ENCODE measurements at regions not wholly inside any gene's neighbourhood (a gene's known extent, or its start where the extent isn't known, plus 50 kb on each side); places are given as distances from the start of the nearest gene placed in this dataset.
"Not testable (repeated sequence)": the region's sequence is repeated elsewhere in the genome, so short reads cannot be mapped to it uniquely, and the experiment has no call there.

- WGBS (ENCODE audit: insufficient coverage): 83% methylated on average over 1 of the region's 3 CpGs
- Histone ChIP-seq H3K27me3 (ENCODE audit: control insufficient read depth, insufficient read depth, low read length) (peaks cover 2% of the 10 kb centered on the region), H3K36me3 (ENCODE audit: control insufficient read depth, insufficient read depth, low read length) (no peaks in the 10 kb centered on the region), H3K4me3 (ENCODE audit: low read depth, low read length) (no peak overlapping the region), H3K4me1 (ENCODE audit: control insufficient read depth, insufficient read depth, low read length) (peaks cover 25% of the 10 kb centered on the region), H3K9me3 (ENCODE audit: control insufficient read depth, insufficient read depth, low read length) (no peaks in the 10 kb centered on the region), H3K27ac (ENCODE audit: low read depth, low read length) (no peak overlapping the region)
- no peak for DNase-seq (ENCODE audit: low read depth in 4 of 6, low spot score in 6 of 6)
Observed at GRCh38 chr2:16101196-16101595, 160.8 kb downstream of the MYCN start.

GRCh38 chr2:16100006-16100405 is 159.7 kb downstream of the MYCN start:
- Histone ChIP-seq H3K4me1 (ENCODE audit: control insufficient read depth, insufficient read depth, low read length) (peaks cover 15% of the 10 kb centered on the region), H3K27ac (ENCODE audit: low read depth, low read length) (no peak overlapping the region), H3K9me3 (ENCODE audit: control insufficient read depth, insufficient read depth, low read length) (no peaks in the 10 kb centered on the region), H3K36me3 (ENCODE audit: control insufficient read depth, insufficient read depth, low read length) (no peaks in the 10 kb centered on the region), H3K27me3 (ENCODE audit: control insufficient read depth, insufficient read depth, low read length) (peaks cover 2% of the 10 kb centered on the region), H3K4me3 (ENCODE audit: low read depth, low read length) (no peak overlapping the region)
- WGBS (ENCODE audit: insufficient coverage): no CpG with 5 or more reads among the region's 1 CpG
- DNase-seq (ENCODE audit: low read depth in 4 of 6, low spot score in 6 of 6): no peak

- no peak overlapping the region for H3K27ac ChIP-seq (ENCODE audit: low read depth, low read length)
- H3K9me3 ChIP-seq (ENCODE audit: control insufficient read depth, insufficient read depth, low read length): no peaks in the 10 kb centered on the region
- 88% methylated on average over 1 of the region's 2 CpGs for WGBS (ENCODE audit: insufficient coverage)
- H3K27me3 ChIP-seq (ENCODE audit: control insufficient read depth, insufficient read depth, low read length): peaks cover 6% of the 10 kb centered on the region
- H3K4me1 ChIP-seq (ENCODE audit: control insufficient read depth, insufficient read depth, low read length): peaks cover 16% of the 10 kb centered on the region
- no peak overlapping the region for H3K4me3 ChIP-seq (ENCODE audit: low read depth, low read length)
- no peaks in the 10 kb centered on the region for H3K36me3 ChIP-seq (ENCODE audit: control insufficient read depth, insufficient read depth, low read length)
- DNase-seq (ENCODE audit: low read depth in 4 of 6, low spot score in 6 of 6): no peak
Observed at GRCh38 chr2:16099326-16099725, 159.0 kb downstream of the MYCN start.

GRCh38 chr2:16096962-16097361 is 156.6 kb downstream of the MYCN start:
- H3K27me3 ChIP-seq (ENCODE audit: control insufficient read depth, insufficient read depth, low read length): peaks cover 5% of the 10 kb centered on the region
- DNase-seq (ENCODE audit: low read depth in 4 of 6, low spot score in 6 of 6): no peak
- H3K4me1 ChIP-seq (ENCODE audit: control insufficient read depth, insufficient read depth, low read length): peaks cover 14% of the 10 kb centered on the region
- WGBS (ENCODE audit: insufficient coverage): 90% methylated on average over 2 of the region's 4 CpGs
- no peaks in the 10 kb centered on the region for H3K9me3 ChIP-seq (ENCODE audit: control insufficient read depth, insufficient read depth, low read length)
- H3K27ac ChIP-seq (ENCODE audit: low read depth, low read length): no peak overlapping the region
- H3K4me3 ChIP-seq (ENCODE audit: low read depth, low read length): no peak overlapping the region
- no peaks in the 10 kb centered on the region for H3K36me3 ChIP-seq (ENCODE audit: control insufficient read depth, insufficient read depth, low read length)

GRCh38 chr2:16095483-16095882 is 155.1 kb downstream of the MYCN start:
- not testable (repeated sequence) for H3K36me3 ChIP-seq (ENCODE audit: control insufficient read depth, insufficient read depth, low read length); H3K4me3 ChIP-seq (ENCODE audit: low read depth, low read length); H3K27ac ChIP-seq (ENCODE audit: low read depth, low read length); H3K9me3 ChIP-seq (ENCODE audit: control insufficient read depth, insufficient read depth, low read length); H3K27me3 ChIP-seq (ENCODE audit: control insufficient read depth, insufficient read depth, low read length); DNase-seq (ENCODE audit: low read depth in 4 of 6, low spot score in 6 of 6)
- peaks cover 18% of the 10 kb centered on the region for H3K4me1 ChIP-seq (ENCODE audit: control insufficient read depth, insufficient read depth, low read length)
- WGBS (ENCODE audit: insufficient coverage): no CpG with 5 or more reads among the region's 1 CpG

GRCh38 chr2:16094811-16095210 is 154.5 kb downstream of the MYCN start:
- Histone ChIP-seq H3K9me3 (ENCODE audit: control insufficient read depth, insufficient read depth, low read length) (no peaks in the 10 kb centered on the region), H3K4me1 (ENCODE audit: control insufficient read depth, insufficient read depth, low read length) (peaks cover 18% of the 10 kb centered on the region)

GRCh38 chr2:16093639-16094529 is 153.5 kb downstream of the MYCN start:
- DNase-seq (ENCODE audit: low read depth in 4 of 6, low spot score in 6 of 6): peak in 2 of 6 donors; percentile 53 to 64
- 38% methylated on average over 15 of the region's 17 CpGs for WGBS (ENCODE audit: insufficient coverage)
- H3K9me3 ChIP-seq (ENCODE audit: control insufficient read depth, insufficient read depth, low read length): no peaks in the 10 kb centered on the region

More at GRCh38 chr2:16094811-16095210, 154.5 kb downstream of the MYCN start:
- no peak for DNase-seq (ENCODE audit: low read depth in 4 of 6, low spot score in 6 of 6)
- no peak overlapping the region for H3K27ac ChIP-seq (ENCODE audit: low read depth, low read length)
- no peak overlapping the region for H3K4me3 ChIP-seq (ENCODE audit: low read depth, low read length)
- peaks cover 5% of the 10 kb centered on the region for H3K27me3 ChIP-seq (ENCODE audit: control insufficient read depth, insufficient read depth, low read length)
- H3K36me3 ChIP-seq (ENCODE audit: control insufficient read depth, insufficient read depth, low read length): no peaks in the 10 kb centered on the region
- WGBS (ENCODE audit: insufficient coverage): 98% methylated on average over 4 of the region's 6 CpGs

GRCh38 chr2:16092861-16093638 is 152.7 kb downstream of the MYCN start:
- Histone ChIP-seq H3K27me3 (ENCODE audit: control insufficient read depth, insufficient read depth, low read length) (peaks cover 5% of the 10 kb centered on the region), H3K9me3 (ENCODE audit: control insufficient read depth, insufficient read depth, low read length) (no peaks in the 10 kb centered on the region), H3K4me3 (ENCODE audit: low read depth, low read length) (no peak overlapping the region), H3K27ac (ENCODE audit: low read depth, low read length) (no peak overlapping the region), H3K36me3 (ENCODE audit: control insufficient read depth, insufficient read depth, low read length) (no peaks in the 10 kb centered on the region), H3K4me1 (ENCODE audit: control insufficient read depth, insufficient read depth, low read length) (peaks cover 18% of the 10 kb centered on the region)
- 97% methylated on average over 6 of the region's 13 CpGs for WGBS (ENCODE audit: insufficient coverage)
- no peak for DNase-seq (ENCODE audit: low read depth in 4 of 6, low spot score in 6 of 6)

More at GRCh38 chr2:16093639-16094529, 153.5 kb downstream of the MYCN start:
- peaks cover 18% of the 10 kb centered on the region for H3K4me1 ChIP-seq (ENCODE audit: control insufficient read depth, insufficient read depth, low read length)
- peaks cover 5% of the 10 kb centered on the region for H3K27me3 ChIP-seq (ENCODE audit: control insufficient read depth, insufficient read depth, low read length)
- no peak overlapping the region for H3K27ac ChIP-seq (ENCODE audit: low read depth, low read length)
- H3K36me3 ChIP-seq (ENCODE audit: control insufficient read depth, insufficient read depth, low read length): no peaks in the 10 kb centered on the region
- H3K4me3 ChIP-seq (ENCODE audit: low read depth, low read length): no peak overlapping the region

- H3K4me3 ChIP-seq (ENCODE audit: low read depth, low read length): no peak overlapping the region
- H3K36me3 ChIP-seq (ENCODE audit: control insufficient read depth, insufficient read depth, low read length): no peaks in the 10 kb centered on the region
- DNase-seq (ENCODE audit: low read depth in 4 of 6, low spot score in 6 of 6): no peak
- WGBS (ENCODE audit: insufficient coverage): 0% methylated on average over 1 of the region's 1 CpG
- H3K9me3 ChIP-seq (ENCODE audit: control insufficient read depth, insufficient read depth, low read length): no peaks in the 10 kb centered on the region
- peaks cover 5% of the 10 kb centered on the region for H3K27me3 ChIP-seq (ENCODE audit: control insufficient read depth, insufficient read depth, low read length)
- H3K4me1 ChIP-seq (ENCODE audit: control insufficient read depth, insufficient read depth, low read length): peaks cover 18% of the 10 kb centered on the region
- H3K27ac ChIP-seq (ENCODE audit: low read depth, low read length): no peak overlapping the region
Observed at GRCh38 chr2:16091576-16092282, 151.4 kb downstream of the MYCN start.

Measured in spinal cord (tissue), 9 donors.